CD14-positive monocyte (primary cell): ENCODE measurements at regions not wholly inside any gene's neighbourhood (a gene's known extent, or its start where the extent isn't known, plus 50 kb on each side); places are given as distances from the start of the nearest gene placed in this dataset.

Source experiments
- DNase-seq, 3 donors: peaks; one replicate each; pipeline ENCODE4 v3.0.0-alpha.2; 2011 to 2022
- H2AFZ ChIP-seq: 2 replicates; pipeline ENCODE4 v1.6.0; 2012; ENCODE audit warnings: mild to moderate bottlenecking, low read depth, low read length, inconsistent platforms; ENCODE audit not compliant: insufficient read depth, poor library complexity, severe bottlenecking
- H3K27ac ChIP-seq, 2 donors: 1 replicate in 1 of 2; 2 replicates in 1 of 2; pipeline ENCODE4 v1.5.1; 2012 to 2013; ENCODE audit warnings: low read length in 2 of 2, control low read depth in 1 of 2, inconsistent platforms in 1 of 2, low read depth in 1 of 2, mild to moderate bottlenecking in 1 of 2
- H3K27me3 ChIP-seq, 2 donors: one replicate each; pipeline versions ENCODE4 v1.6.0 to v1.6.1; 2011 to 2013; ENCODE audit warnings: low read length in 2 of 2; ENCODE audit not compliant: control insufficient read depth in 2 of 2, insufficient read depth in 2 of 2
- H3K36me3 ChIP-seq, 2 donors: replicated peaks in 1 of 2; 1 replicate in 1 of 2; 2 replicates in 1 of 2; pipeline versions ENCODE4 v1.5.1 to v1.6.1; 2012 to 2013; ENCODE audit warnings: low read length in 2 of 2, control low read depth in 1 of 2, inconsistent platforms in 1 of 2, mild to moderate bottlenecking in 1 of 2; ENCODE audit not compliant: insufficient read depth in 2 of 2, control insufficient read depth in 1 of 2
- H3K4me1 ChIP-seq, 2 donors: 1 replicate in 1 of 2; 2 replicates in 1 of 2; pipeline versions ENCODE4 v1.5.1 to v1.6.1; 2012 to 2013; ENCODE audit warnings: low read length in 2 of 2, control low read depth in 1 of 2, inconsistent platforms in 1 of 2, mild to moderate bottlenecking in 1 of 2, moderate library complexity in 1 of 2; ENCODE audit not compliant: insufficient read depth in 2 of 2, control insufficient read depth in 1 of 2
- H3K4me2 ChIP-seq: replicated peaks from 2 replicates; pipeline ENCODE3; 2012; ENCODE audit warnings: low read length, moderate library complexity, mild to moderate bottlenecking; ENCODE audit not compliant: poor library complexity, severe bottlenecking; ENCODE audit errors: extremely low read depth
- H3K4me3 ChIP-seq, 3 experiments: fragments of 200-600 bp in 1 of 3; sonication (generic) in 1 of 3; replicated peaks in 1 of 3; 1 replicate in 2 of 3; 2 replicates in 1 of 3; pipeline ENCODE4 v1.5.1; 2011 to 2013; ENCODE audit warnings: low read length in 3 of 3, mild to moderate bottlenecking in 3 of 3, control low read depth in 2 of 3, low read depth in 2 of 3, inconsistent platforms in 1 of 3, moderate library complexity in 1 of 3
- H3K79me2 ChIP-seq: 2 replicates; pipeline ENCODE4 v1.6.0; 2012; ENCODE audit warnings: mild to moderate bottlenecking, control low read depth, inconsistent platforms, low read length, moderate library complexity; ENCODE audit not compliant: insufficient read depth
- H3K9ac ChIP-seq: 2 replicates; pipeline ENCODE4 v1.6.0; 2017; ENCODE audit warnings: low read length, mild to moderate bottlenecking; ENCODE audit not compliant: insufficient read depth, poor library complexity, severe bottlenecking
- H3K9me3 ChIP-seq, 2 donors: replicated peaks in 1 of 2; 1 replicate in 1 of 2; 2 replicates in 1 of 2; pipeline versions ENCODE4 v1.5.1 to v1.6.1; 2012 to 2013; ENCODE audit warnings: low read length in 2 of 2, control low read depth in 1 of 2; ENCODE audit not compliant: control insufficient read depth in 1 of 2, insufficient read depth in 1 of 2
- H4K20me1 ChIP-seq: 2 replicates; pipeline ENCODE4 v1.6.0; 2012; ENCODE audit warnings: mild to moderate bottlenecking, low read length, control low read depth, moderate library complexity; ENCODE audit not compliant: insufficient read depth
- H3K27ac Mint-ChIP-seq, 7 donors: one replicate each; pipeline ENCODE4 v1.8.0; 2020; ENCODE audit warnings: mild to moderate bottlenecking in 7 of 7, mixed read lengths in 7 of 7, moderate library complexity in 6 of 7, inconsistent platforms in 2 of 7
- H3K27me3 Mint-ChIP-seq, 3 donors: one replicate each; pipeline ENCODE4 v1.8.0; 2021 to 2022; ENCODE audit warnings: low read depth in 3 of 3, mild to moderate bottlenecking in 3 of 3, mixed read lengths in 3 of 3, moderate library complexity in 3 of 3, inconsistent platforms in 1 of 3
- H3K36me3 Mint-ChIP-seq, 2 donors: one replicate each; pipeline ENCODE4 v1.8.0; 2020; ENCODE audit warnings: mixed read lengths in 2 of 2, inconsistent platforms in 1 of 2, mild to moderate bottlenecking in 1 of 2
- H3K4me1 Mint-ChIP-seq: one replicate; pipeline ENCODE4 v1.8.0; 2020; ENCODE audit warnings: mild to moderate bottlenecking, mixed read lengths
- H3K4me3 Mint-ChIP-seq, 2 donors: one replicate each; pipeline ENCODE4 v1.8.0; 2020; ENCODE audit warnings: mild to moderate bottlenecking in 2 of 2, mixed read lengths in 2 of 2, moderate library complexity in 1 of 2
- H3K9me3 Mint-ChIP-seq, 7 donors: one replicate each; pipeline ENCODE4 v1.8.0; 2020 to 2022; ENCODE audit warnings: mixed read lengths in 7 of 7, mild to moderate bottlenecking in 6 of 7, moderate library complexity in 6 of 7, inconsistent platforms in 2 of 7
- WGBS: methylation state at CpG from one replicate; pipeline ENCODE4 v1.1.5; 2013; ENCODE audit warnings: missing lambda C conversion rate; ENCODE audit not compliant: insufficient coverage; 5-methylcytosine and 5-hydroxymethylcytosine counted together
- intact Hi-C, 2 donors: fragments of 100-400 bp; cut with micrococcal nuclease; formaldehyde crosslinking; loops; one replicate each; pipeline versions ENCODE4 v1.15.0 to v1.15.1; 2023
- TF ChIP-seq, protein P1 (sequence below): fragments of 200-600 bp; IDR thresholded peaks from one replicate; pipeline ENCODE4 v1.8.0; 2022; ENCODE audit warnings: antibody characterized with exemption, mild to moderate bottlenecking

GRCh38 chr10:128316121-128316726, 190.0 kb upstream of the MKI67 start:
- intact Hi-C loops, result no loop called here
- no peak overlapping the region for H3K27ac Mint-ChIP-seq
- peaks cover 0 to 4% (median 0%) of the 10 kb centered on the region in 7 donors for H3K9me3 Mint-ChIP-seq

DNA sequence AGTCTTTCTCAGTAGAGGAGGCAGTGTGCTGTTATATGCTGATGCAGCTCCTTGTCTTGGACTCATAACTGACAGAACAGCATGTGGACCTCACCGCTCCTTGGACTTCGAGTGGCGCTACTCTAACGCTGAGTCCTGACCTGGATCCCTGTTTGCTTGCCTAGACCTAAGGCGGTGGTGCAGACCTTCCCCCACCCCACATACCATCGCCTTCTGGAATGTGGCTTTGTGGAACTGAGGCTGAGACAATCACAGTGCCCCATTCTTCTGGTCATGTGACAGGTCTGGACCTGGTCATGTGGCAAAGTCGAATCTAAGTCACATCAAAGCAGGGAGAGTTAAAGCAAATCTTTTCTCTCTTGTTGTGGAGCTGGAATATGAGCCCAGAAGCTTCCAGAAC, 190.7 kb upstream of the MKI67 start:
- no peak overlapping the region for H2AFZ ChIP-seq
- no peaks in the 10 kb centered on the region for H3K36me3 Mint-ChIP-seq
- no peaks in the 10 kb centered on the region for H3K79me2 ChIP-seq
- no peak overlapping the region for H3K4me3 ChIP-seq
- H4K20me1 ChIP-seq, result no peaks in the 10 kb centered on the region
- H3K27ac Mint-ChIP-seq, result no peak overlapping the region
- H3K27me3 ChIP-seq, result no peaks in the 10 kb centered on the region
- H3K4me3 Mint-ChIP-seq, result no peak overlapping the region
- no peak overlapping the region for H3K9ac ChIP-seq
- H3K9me3 ChIP-seq, result no peaks in the 10 kb centered on the region
- no peak overlapping the region for H3K4me2 ChIP-seq
- H3K36me3 ChIP-seq, result no peaks in the 10 kb centered on the region
- TF ChIP-seq, protein P1, sequence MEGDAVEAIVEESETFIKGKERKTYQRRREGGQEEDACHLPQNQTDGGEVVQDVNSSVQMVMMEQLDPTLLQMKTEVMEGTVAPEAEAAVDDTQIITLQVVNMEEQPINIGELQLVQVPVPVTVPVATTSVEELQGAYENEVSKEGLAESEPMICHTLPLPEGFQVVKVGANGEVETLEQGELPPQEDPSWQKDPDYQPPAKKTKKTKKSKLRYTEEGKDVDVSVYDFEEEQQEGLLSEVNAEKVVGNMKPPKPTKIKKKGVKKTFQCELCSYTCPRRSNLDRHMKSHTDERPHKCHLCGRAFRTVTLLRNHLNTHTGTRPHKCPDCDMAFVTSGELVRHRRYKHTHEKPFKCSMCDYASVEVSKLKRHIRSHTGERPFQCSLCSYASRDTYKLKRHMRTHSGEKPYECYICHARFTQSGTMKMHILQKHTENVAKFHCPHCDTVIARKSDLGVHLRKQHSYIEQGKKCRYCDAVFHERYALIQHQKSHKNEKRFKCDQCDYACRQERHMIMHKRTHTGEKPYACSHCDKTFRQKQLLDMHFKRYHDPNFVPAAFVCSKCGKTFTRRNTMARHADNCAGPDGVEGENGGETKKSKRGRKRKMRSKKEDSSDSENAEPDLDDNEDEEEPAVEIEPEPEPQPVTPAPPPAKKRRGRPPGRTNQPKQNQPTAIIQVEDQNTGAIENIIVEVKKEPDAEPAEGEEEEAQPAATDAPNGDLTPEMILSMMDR, result no peak
- H3K27ac ChIP-seq, result no peak overlapping the region
- H3K4me1 ChIP-seq, result no peaks in the 10 kb centered on the region
- no peak for DNase-seq
- no peaks in the 10 kb centered on the region for H3K4me1 Mint-ChIP-seq
- WGBS, result 93% methylated on average over 5 of the region's 7 CpGs
- peaks cover 0 to 4% (median 0%) of the 10 kb centered on the region in 7 donors for H3K9me3 Mint-ChIP-seq
- intact Hi-C loops, result no loop called here
- H3K27me3 Mint-ChIP-seq, result peaks cover 0 to 5% (median 2%) of the 10 kb centered on the region in 3 donors

More at GRCh38 chr10:128316121-128316726, 190.0 kb upstream of the MKI67 start:
- no peaks in the 10 kb centered on the region for H3K79me2 ChIP-seq
- no peaks in the 10 kb centered on the region for H3K9me3 ChIP-seq
- H3K36me3 Mint-ChIP-seq, result no peaks in the 10 kb centered on the region
- 95% methylated on average over 2 of the region's 6 CpGs for WGBS
- no peak overlapping the region for H3K9ac ChIP-seq
- TF ChIP-seq, protein P1, result no peak
- no peak overlapping the region for H3K27ac ChIP-seq
- no peaks in the 10 kb centered on the region for H3K4me1 ChIP-seq
- H3K4me3 Mint-ChIP-seq, result no peak overlapping the region
- no peaks in the 10 kb centered on the region for H3K36me3 ChIP-seq
- peaks cover 0 to 5% (median 2%) of the 10 kb centered on the region in 3 donors for H3K27me3 Mint-ChIP-seq
- H3K4me3 ChIP-seq, result no peak overlapping the region
- no peak overlapping the region for H2AFZ ChIP-seq
- H3K4me2 ChIP-seq, result no peak overlapping the region
- H4K20me1 ChIP-seq, result no peaks in the 10 kb centered on the region
- H3K4me1 Mint-ChIP-seq, result no peaks in the 10 kb centered on the region
- DNase-seq, result no peak
- no peaks in the 10 kb centered on the region for H3K27me3 ChIP-seq
